Panc1 (cell line): ENCODE measurements at regions not wholly inside any gene's neighbourhood (a gene's known extent, or its start where the extent isn't known, plus 50 kb on each side); places are given as distances from the start of the nearest gene placed in this dataset.

Experiments
- ATAC-seq: fragments of 200-7000 bp; cut with Tn5 transposase; 2 replicates; pipeline ENCODE4 v1.9.1; 2020; ENCODE audit warnings: mild to moderate bottlenecking, moderate library complexity
- BruUV-seq: library from RNA; stranded (reverse); fragments of 400-500 nt; replicated peaks from 2 replicates; lab custom pipeline; 2021; lab: Mats Ljungman, UMichigan
- CTCF ChIA-PET: fragments of 300-600 bp; sonication (Branson Sonifier 250); formaldehyde crosslinking; loops from one replicate; lab custom pipeline; 2022; ENCODE audit warnings: antibody characterized with exemption; lab: Charles Lee
- POLR2A ChIA-PET: fragments of 300-600 bp; sonication (Branson Sonifier 250); formaldehyde crosslinking; loops from one replicate; lab custom pipeline; 2022; ENCODE audit warnings: antibody characterized with exemption; lab: Charles Lee
- DNase-seq: peaks from one replicate; pipeline ENCODE4 v3.0.0-alpha.2; 2010; ENCODE audit warnings: low read depth, low spot score
- H3K27ac ChIP-seq: 2 replicates; pipeline ENCODE4 v1.5.1; 2011; ENCODE audit warnings: mild to moderate bottlenecking, low read length, inconsistent platforms
- H3K27me3 ChIP-seq: fragments of 200-500 bp; sonication (Bioruptor generic); 2 replicates; pipeline ENCODE4 v1.6.0; 2014; ENCODE audit warnings: low read length, inconsistent platforms; ENCODE audit not compliant: control insufficient read depth, insufficient read depth
- H3K36me3 ChIP-seq: fragments of 200-500 bp; sonication (Bioruptor generic); 2 replicates; pipeline ENCODE4 v1.5.1; 2014; ENCODE audit warnings: inconsistent platforms, mild to moderate bottlenecking, low read length, moderate library complexity; ENCODE audit not compliant: control insufficient read depth, insufficient read depth
- H3K4me1 ChIP-seq: 2 replicates; pipeline ENCODE4 v1.5.1; 2011; ENCODE audit warnings: inconsistent platforms, mild to moderate bottlenecking, low read length, moderate library complexity; ENCODE audit not compliant: control insufficient read depth, insufficient read depth
- H3K4me3 ChIP-seq, 2 experiments: 2 replicates each; pipeline ENCODE4 v1.5.1; 2011 to 2012; ENCODE audit warnings: low read depth in 2 of 2, low read length in 2 of 2, mild to moderate bottlenecking in 2 of 2, inconsistent platforms in 1 of 2, moderate library complexity in 1 of 2
- H3K9me3 ChIP-seq: fragments of 200-500 bp; sonication (Bioruptor generic); 2 replicates; pipeline ENCODE4 v1.5.1; 2014; ENCODE audit warnings: low read depth, mild to moderate bottlenecking, inconsistent platforms, low read length, moderate library complexity; ENCODE audit not compliant: control insufficient read depth, insufficient read depth
- CTCF ChIP-seq: fragments of 450-650 bp; IDR thresholded peaks from 2 replicates; pipeline ENCODE4 v1.5.1; 2017; ENCODE audit warnings: mild to moderate bottlenecking
- POLR2AphosphoS5 ChIP-seq: IDR thresholded peaks from 2 replicates; pipeline ENCODE4 v1.6.1; 2012; ENCODE audit warnings: mild to moderate bottlenecking, low read depth, low read length, moderate library complexity
- SIN3A ChIP-seq: IDR thresholded peaks from 2 replicates; pipeline ENCODE4 v1.6.1; 2012; ENCODE audit warnings: low read depth, mild to moderate bottlenecking, low read length, moderate library complexity, borderline replicate concordance; ENCODE audit not compliant: insufficient read depth
- TCF7L2 ChIP-seq: IDR thresholded peaks from 2 replicates; pipeline ENCODE4 v1.6.1; 2011; ENCODE audit warnings: mild to moderate bottlenecking, low read depth, low read length, inconsistent platforms
- in situ Hi-C: cut with HindIII; loops from 2 replicates; pipeline ENCODE4 v1.10.0; 2016; ENCODE audit warnings: low sequenced_read_pairs, low pct_unique_long_range_greater_than_20kb
- intact Hi-C: fragments of 100-400 bp; cut with micrococcal nuclease; formaldehyde crosslinking; loops from one replicate; pipeline ENCODE4 v1.10.0; 2022; ENCODE audit not compliant: unreplicated experiment
- TF ChIP-seq, protein P1 (sequence below), 2 experiments: IDR thresholded peaks; 2 replicates each; pipeline ENCODE4 v1.6.1; 2011 to 2012; ENCODE audit warnings: low read depth in 2 of 2, control low read depth in 1 of 2, low read length in 1 of 2, mild to moderate bottlenecking in 1 of 2, moderate library complexity in 1 of 2; ENCODE audit not compliant: insufficient read depth in 1 of 2

GRCh38 chr9:113665064-113665463, 201.5 kb downstream of the RGS3 start:
- POLR2A ChIA-PET, result no interaction called here
- Histone ChIP-seq H3K27ac (no peak overlapping the region), H3K9me3 (no peaks in the 10 kb centered on the region), H3K36me3 (no peaks in the 10 kb centered on the region), H3K4me3 (no peak overlapping the region), H3K27me3 (no peaks in the 10 kb centered on the region), H3K4me1 (no peaks in the 10 kb centered on the region)
- no peak for ATAC-seq
- BruUV-seq, result no TSS peak
- TF ChIP-seq TCF7L2 (no peak), SIN3A (no peak), CTCF (no peak)
- CTCF ChIA-PET, result no interaction called here
- no peak for DNase-seq
- in situ Hi-C loops, result no loop called here
- intact Hi-C loops, result no loop called here

DNA sequence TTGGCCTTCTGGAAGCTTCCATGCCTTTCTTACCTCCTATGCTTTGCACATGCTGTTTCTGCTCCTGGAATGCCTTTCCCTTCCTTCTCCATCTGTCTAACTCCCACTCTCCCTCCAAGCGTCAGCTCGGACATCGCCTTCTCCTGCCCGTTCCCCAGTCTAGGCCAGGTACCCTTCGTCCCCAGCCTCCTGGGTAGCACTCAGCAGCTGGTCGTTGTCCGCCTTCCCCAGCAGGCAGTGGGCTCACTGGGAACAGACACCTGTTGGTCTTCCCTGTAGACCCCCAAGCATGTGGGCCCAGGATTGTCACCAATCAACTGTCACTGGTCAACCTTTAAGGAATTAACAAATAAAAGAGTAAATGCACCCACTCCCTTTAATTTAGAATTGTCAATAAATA, 202.2 kb downstream of the RGS3 start:
- ATAC-seq (no peak), DNase-seq (no peak)
- in situ Hi-C loops, result no loop called here
- Histone ChIP-seq H3K36me3 (no peaks in the 10 kb centered on the region), H3K9me3 (no peaks in the 10 kb centered on the region), H3K4me1 (no peaks in the 10 kb centered on the region), H3K27me3 (no peaks in the 10 kb centered on the region), H3K27ac (no peak overlapping the region), H3K4me3 (no peak overlapping the region)
- no peak for TF ChIP-seq TCF7L2
- TF ChIP-seq, protein P1, sequence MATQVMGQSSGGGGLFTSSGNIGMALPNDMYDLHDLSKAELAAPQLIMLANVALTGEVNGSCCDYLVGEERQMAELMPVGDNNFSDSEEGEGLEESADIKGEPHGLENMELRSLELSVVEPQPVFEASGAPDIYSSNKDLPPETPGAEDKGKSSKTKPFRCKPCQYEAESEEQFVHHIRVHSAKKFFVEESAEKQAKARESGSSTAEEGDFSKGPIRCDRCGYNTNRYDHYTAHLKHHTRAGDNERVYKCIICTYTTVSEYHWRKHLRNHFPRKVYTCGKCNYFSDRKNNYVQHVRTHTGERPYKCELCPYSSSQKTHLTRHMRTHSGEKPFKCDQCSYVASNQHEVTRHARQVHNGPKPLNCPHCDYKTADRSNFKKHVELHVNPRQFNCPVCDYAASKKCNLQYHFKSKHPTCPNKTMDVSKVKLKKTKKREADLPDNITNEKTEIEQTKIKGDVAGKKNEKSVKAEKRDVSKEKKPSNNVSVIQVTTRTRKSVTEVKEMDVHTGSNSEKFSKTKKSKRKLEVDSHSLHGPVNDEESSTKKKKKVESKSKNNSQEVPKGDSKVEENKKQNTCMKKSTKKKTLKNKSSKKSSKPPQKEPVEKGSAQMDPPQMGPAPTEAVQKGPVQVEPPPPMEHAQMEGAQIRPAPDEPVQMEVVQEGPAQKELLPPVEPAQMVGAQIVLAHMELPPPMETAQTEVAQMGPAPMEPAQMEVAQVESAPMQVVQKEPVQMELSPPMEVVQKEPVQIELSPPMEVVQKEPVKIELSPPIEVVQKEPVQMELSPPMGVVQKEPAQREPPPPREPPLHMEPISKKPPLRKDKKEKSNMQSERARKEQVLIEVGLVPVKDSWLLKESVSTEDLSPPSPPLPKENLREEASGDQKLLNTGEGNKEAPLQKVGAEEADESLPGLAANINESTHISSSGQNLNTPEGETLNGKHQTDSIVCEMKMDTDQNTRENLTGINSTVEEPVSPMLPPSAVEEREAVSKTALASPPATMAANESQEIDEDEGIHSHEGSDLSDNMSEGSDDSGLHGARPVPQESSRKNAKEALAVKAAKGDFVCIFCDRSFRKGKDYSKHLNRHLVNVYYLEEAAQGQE (IDR thresholded peaks at IDR 0.05; ENCODE audit: insufficient read depth in 1 of 2, low read depth in 2 of 2, low read length in 1 of 2), result no peak
- no peak for TF ChIP-seq POLR2AphosphoS5
- TF ChIP-seq CTCF, result no peak
- TF ChIP-seq SIN3A, result no peak
- BruUV-seq, result no TSS peak
- POLR2A ChIA-PET, result no interaction called here
- CTCF ChIA-PET, result no interaction called here
- intact Hi-C loops, result no loop called here

DNA sequence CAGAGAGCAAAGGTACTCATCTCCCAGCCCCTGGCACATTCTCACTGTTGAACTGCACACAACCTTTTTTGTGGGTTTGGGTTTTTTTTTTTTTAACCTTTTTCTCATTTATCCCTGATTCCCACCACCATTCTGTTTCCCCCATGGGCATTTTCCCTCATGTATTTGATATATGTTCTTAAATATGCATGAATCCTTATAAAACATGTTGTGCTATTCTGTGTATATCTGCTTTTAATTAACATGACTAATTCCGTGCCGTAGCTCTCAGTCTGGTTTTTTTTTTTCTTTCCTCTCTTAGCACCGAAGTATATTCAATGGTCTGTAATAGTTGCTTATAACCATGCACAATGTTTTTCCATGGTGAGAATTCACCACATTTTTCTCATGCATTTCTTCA, 204.5 kb downstream of the RGS3 start:
- POLR2A ChIA-PET, result no interaction called here
- Histone ChIP-seq H3K27me3 (no peaks in the 10 kb centered on the region), H3K9me3 (no peaks in the 10 kb centered on the region), H3K4me3 (no peak overlapping the region), H3K36me3 (no peaks in the 10 kb centered on the region), H3K27ac (no peak overlapping the region), H3K4me1 (no peaks in the 10 kb centered on the region)
- DNase-seq (no peak), ATAC-seq (no peak)
- TF ChIP-seq POLR2AphosphoS5, result no peak
- no peak for TF ChIP-seq CTCF
- TF ChIP-seq SIN3A, result no peak
- TF ChIP-seq, protein P1 (IDR thresholded peaks at IDR 0.05; ENCODE audit: insufficient read depth in 1 of 2, low read depth in 2 of 2, low read length in 1 of 2), result no peak
- TF ChIP-seq TCF7L2, result no peak
- in situ Hi-C loops, result no loop called here
- CTCF ChIA-PET, result no interaction called here
- no TSS peak for BruUV-seq
- intact Hi-C loops, result no loop called here
